Tibial nerve (tissue), 3 donors: ENCODE measurements at regions not wholly inside any gene's neighbourhood (a gene's known extent, or its start where the extent isn't known, plus 50 kb on each side); places are given as distances from the start of the nearest gene placed in this dataset.

Experiments
- POLR2A ChIP-seq, 2 donors: fragments of 450-650 bp; IDR thresholded peaks; one replicate each; pipeline ENCODE4 v1.6.1; 2017; ENCODE audit warnings: antibody characterized with exemption in 2 of 2, mild to moderate bottlenecking in 2 of 2, moderate library complexity in 2 of 2
- TF ChIP-seq, protein P1 (sequence below), 5 experiments: fragments of 200-600 bp in 3 of 5; fragments of 450-650 bp in 2 of 5; sonication (generic) in 3 of 5; IDR thresholded peaks; one replicate each; pipeline ENCODE4 v1.5.1; 2016 to 2019; ENCODE audit warnings: antibody characterized with exemption in 5 of 5, mild to moderate bottlenecking in 3 of 5, moderate library complexity in 2 of 5

- TF ChIP-seq, protein P1, sequence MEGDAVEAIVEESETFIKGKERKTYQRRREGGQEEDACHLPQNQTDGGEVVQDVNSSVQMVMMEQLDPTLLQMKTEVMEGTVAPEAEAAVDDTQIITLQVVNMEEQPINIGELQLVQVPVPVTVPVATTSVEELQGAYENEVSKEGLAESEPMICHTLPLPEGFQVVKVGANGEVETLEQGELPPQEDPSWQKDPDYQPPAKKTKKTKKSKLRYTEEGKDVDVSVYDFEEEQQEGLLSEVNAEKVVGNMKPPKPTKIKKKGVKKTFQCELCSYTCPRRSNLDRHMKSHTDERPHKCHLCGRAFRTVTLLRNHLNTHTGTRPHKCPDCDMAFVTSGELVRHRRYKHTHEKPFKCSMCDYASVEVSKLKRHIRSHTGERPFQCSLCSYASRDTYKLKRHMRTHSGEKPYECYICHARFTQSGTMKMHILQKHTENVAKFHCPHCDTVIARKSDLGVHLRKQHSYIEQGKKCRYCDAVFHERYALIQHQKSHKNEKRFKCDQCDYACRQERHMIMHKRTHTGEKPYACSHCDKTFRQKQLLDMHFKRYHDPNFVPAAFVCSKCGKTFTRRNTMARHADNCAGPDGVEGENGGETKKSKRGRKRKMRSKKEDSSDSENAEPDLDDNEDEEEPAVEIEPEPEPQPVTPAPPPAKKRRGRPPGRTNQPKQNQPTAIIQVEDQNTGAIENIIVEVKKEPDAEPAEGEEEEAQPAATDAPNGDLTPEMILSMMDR (IDR thresholded peaks at IDR 0.05) = no peak
- no peak for TF ChIP-seq POLR2A (IDR thresholded peaks at IDR 0.05)
These were observed 1475.8 kb upstream of the TMEM132C start for GRCh38 chr12:126791122-126791521.
